ENCODE measurements at regions not wholly inside any gene's neighbourhood (a gene's known extent, or its start where the extent isn't known, plus 50 kb on each side); places are given as distances from the start of the nearest gene placed in this dataset.

- Histone ChIP-seq H3K4me3 (ENCODE audit: low read depth in 1 of 2, low read length in 2 of 2) (no peak overlapping the region), H3K9me3 (ENCODE audit: control insufficient read depth in 1 of 2, low read length in 2 of 2) (no peaks in the 10 kb centered on the region), H3K4me1 (ENCODE audit: control insufficient read depth in 1 of 2, insufficient read depth in 2 of 2, low read length in 2 of 2) (no peaks in the 10 kb centered on the region), H3K27me3 (ENCODE audit: low read depth, low read length) (no peaks in the 10 kb centered on the region), H3K36me3 (ENCODE audit: control insufficient read depth in 1 of 2, insufficient read depth in 2 of 2, low read length in 2 of 2) (no peaks in the 10 kb centered on the region), H3K27ac (ENCODE audit: low read length) (no peak overlapping the region)
Measured at GRCh38 chr5:167905919-167906853, 385.3 kb upstream of the WWC1 start.

- Histone ChIP-seq H3K4me1 (ENCODE audit: control insufficient read depth in 1 of 2, insufficient read depth in 2 of 2, low read length in 2 of 2) (no peaks in the 10 kb centered on the region), H3K4me3 (ENCODE audit: low read depth in 1 of 2, low read length in 2 of 2) (no peak overlapping the region), H3K27me3 (ENCODE audit: low read depth, low read length) (no peaks in the 10 kb centered on the region)
Measured at GRCh38 chr5:167908606-167909005, 382.8 kb upstream of the WWC1 start.

GRCh38 chr5:167912941-167913665 is 378.3 kb upstream of the WWC1 start:
- Histone ChIP-seq H3K27ac (ENCODE audit: low read length) (no peak overlapping the region), H3K36me3 (ENCODE audit: control insufficient read depth in 1 of 2, insufficient read depth in 2 of 2, low read length in 2 of 2) (no peaks in the 10 kb centered on the region), H3K9me3 (ENCODE audit: control insufficient read depth in 1 of 2, low read length in 2 of 2) (peaks cover 0 to 4% of the 10 kb centered on the region in 2 donors), H3K4me3 (ENCODE audit: low read depth in 1 of 2, low read length in 2 of 2) (no peak overlapping the region), H3K27me3 (ENCODE audit: low read depth, low read length) (no peaks in the 10 kb centered on the region), H3K4me1 (ENCODE audit: control insufficient read depth in 1 of 2, insufficient read depth in 2 of 2, low read length in 2 of 2) (no peaks in the 10 kb centered on the region)

More at GRCh38 chr5:167908606-167909005, 382.8 kb upstream of the WWC1 start:
- H3K27ac ChIP-seq (ENCODE audit: low read length): no peak overlapping the region
- no peaks in the 10 kb centered on the region for H3K9me3 ChIP-seq (ENCODE audit: control insufficient read depth in 1 of 2, low read length in 2 of 2)
- H3K36me3 ChIP-seq (ENCODE audit: control insufficient read depth in 1 of 2, insufficient read depth in 2 of 2, low read length in 2 of 2): no peaks in the 10 kb centered on the region

GRCh38 chr5:167915237-167915636 is 376.2 kb upstream of the WWC1 start:
- H3K4me3 ChIP-seq (ENCODE audit: low read depth in 1 of 2, low read length in 2 of 2): no peak overlapping the region
- no peaks in the 10 kb centered on the region for H3K36me3 ChIP-seq (ENCODE audit: control insufficient read depth in 1 of 2, insufficient read depth in 2 of 2, low read length in 2 of 2)
- H3K4me1 ChIP-seq (ENCODE audit: control insufficient read depth in 1 of 2, insufficient read depth in 2 of 2, low read length in 2 of 2): no peaks in the 10 kb centered on the region
- no peaks in the 10 kb centered on the region for H3K27me3 ChIP-seq (ENCODE audit: low read depth, low read length)
- peaks cover 0 to 4% of the 10 kb centered on the region in 2 donors for H3K9me3 ChIP-seq (ENCODE audit: control insufficient read depth in 1 of 2, low read length in 2 of 2)
- H3K27ac ChIP-seq (ENCODE audit: low read length): no peak overlapping the region

GRCh38 chr5:167916261-167916691 is 375.2 kb upstream of the WWC1 start:
- Histone ChIP-seq H3K4me1 (ENCODE audit: control insufficient read depth in 1 of 2, insufficient read depth in 2 of 2, low read length in 2 of 2) (no peaks in the 10 kb centered on the region), H3K36me3 (ENCODE audit: control insufficient read depth in 1 of 2, insufficient read depth in 2 of 2, low read length in 2 of 2) (no peaks in the 10 kb centered on the region), H3K9me3 (ENCODE audit: control insufficient read depth in 1 of 2, low read length in 2 of 2) (peaks cover 0 to 4% of the 10 kb centered on the region in 2 donors), H3K4me3 (ENCODE audit: low read depth in 1 of 2, low read length in 2 of 2) (no peak overlapping the region), H3K27ac (ENCODE audit: low read length) (no peak overlapping the region), H3K27me3 (ENCODE audit: low read depth, low read length) (no peaks in the 10 kb centered on the region)

- H3K4me1 ChIP-seq (ENCODE audit: control insufficient read depth in 1 of 2, insufficient read depth in 2 of 2, low read length in 2 of 2): no peaks in the 10 kb centered on the region
- no peaks in the 10 kb centered on the region for H3K27me3 ChIP-seq (ENCODE audit: low read depth, low read length)
- no peak overlapping the region for H3K27ac ChIP-seq (ENCODE audit: low read length)
- peaks cover 0 to 4% of the 10 kb centered on the region in 2 donors for H3K9me3 ChIP-seq (ENCODE audit: control insufficient read depth in 1 of 2, low read length in 2 of 2)
- H3K4me3 ChIP-seq (ENCODE audit: low read depth in 1 of 2, low read length in 2 of 2): no peak overlapping the region
- no peaks in the 10 kb centered on the region for H3K36me3 ChIP-seq (ENCODE audit: control insufficient read depth in 1 of 2, insufficient read depth in 2 of 2, low read length in 2 of 2)
Measured at GRCh38 chr5:167916706-167917105, 374.7 kb upstream of the WWC1 start.

GRCh38 chr5:167918184-167918812 is 373.1 kb upstream of the WWC1 start:
- Histone ChIP-seq H3K27me3 (ENCODE audit: low read depth, low read length) (no peaks in the 10 kb centered on the region), H3K27ac (ENCODE audit: low read length) (no peak overlapping the region), H3K4me3 (ENCODE audit: low read depth in 1 of 2, low read length in 2 of 2) (no peak overlapping the region), H3K9me3 (ENCODE audit: control insufficient read depth in 1 of 2, low read length in 2 of 2) (peaks cover 0 to 4% of the 10 kb centered on the region in 2 donors), H3K4me1 (ENCODE audit: control insufficient read depth in 1 of 2, insufficient read depth in 2 of 2, low read length in 2 of 2) (no peaks in the 10 kb centered on the region), H3K36me3 (ENCODE audit: control insufficient read depth in 1 of 2, insufficient read depth in 2 of 2, low read length in 2 of 2) (no peaks in the 10 kb centered on the region)

GRCh38 chr5:167918813-167919483 is 372.5 kb upstream of the WWC1 start:
- Histone ChIP-seq H3K4me1 (ENCODE audit: control insufficient read depth in 1 of 2, insufficient read depth in 2 of 2, low read length in 2 of 2) (no peaks in the 10 kb centered on the region), H3K9me3 (ENCODE audit: control insufficient read depth in 1 of 2, low read length in 2 of 2) (peaks cover 0 to 4% of the 10 kb centered on the region in 2 donors), H3K27me3 (ENCODE audit: low read depth, low read length) (no peaks in the 10 kb centered on the region), H3K4me3 (ENCODE audit: low read depth in 1 of 2, low read length in 2 of 2) (no peak overlapping the region), H3K36me3 (ENCODE audit: control insufficient read depth in 1 of 2, insufficient read depth in 2 of 2, low read length in 2 of 2) (no peaks in the 10 kb centered on the region), H3K27ac (ENCODE audit: low read length) (no peak overlapping the region)

GRCh38 chr5:167920589-167920988 is 370.9 kb upstream of the WWC1 start:
- Histone ChIP-seq H3K4me3 (ENCODE audit: low read depth in 1 of 2, low read length in 2 of 2) (no peak overlapping the region), H3K36me3 (ENCODE audit: control insufficient read depth in 1 of 2, insufficient read depth in 2 of 2, low read length in 2 of 2) (no peaks in the 10 kb centered on the region), H3K9me3 (ENCODE audit: control insufficient read depth in 1 of 2, low read length in 2 of 2) (peaks cover 0 to 5% of the 10 kb centered on the region in 2 donors), H3K4me1 (ENCODE audit: control insufficient read depth in 1 of 2, insufficient read depth in 2 of 2, low read length in 2 of 2) (no peaks in the 10 kb centered on the region), H3K27me3 (ENCODE audit: low read depth, low read length) (no peaks in the 10 kb centered on the region), H3K27ac (ENCODE audit: low read length) (no peak overlapping the region)

GRCh38 chr5:167921796-167922195 is 369.6 kb upstream of the WWC1 start:
- Histone ChIP-seq H3K27ac (ENCODE audit: low read length) (no peak overlapping the region), H3K36me3 (ENCODE audit: control insufficient read depth in 1 of 2, insufficient read depth in 2 of 2, low read length in 2 of 2) (no peaks in the 10 kb centered on the region), H3K27me3 (ENCODE audit: low read depth, low read length) (no peaks in the 10 kb centered on the region), H3K9me3 (ENCODE audit: control insufficient read depth in 1 of 2, low read length in 2 of 2) (peaks cover 0 to 5% of the 10 kb centered on the region in 2 donors), H3K4me1 (ENCODE audit: control insufficient read depth in 1 of 2, insufficient read depth in 2 of 2, low read length in 2 of 2) (no peaks in the 10 kb centered on the region), H3K4me3 (ENCODE audit: low read depth in 1 of 2, low read length in 2 of 2) (no peak overlapping the region)

- H3K27me3 ChIP-seq (ENCODE audit: low read depth, low read length): no peaks in the 10 kb centered on the region
- H3K4me3 ChIP-seq (ENCODE audit: low read depth in 1 of 2, low read length in 2 of 2): no peak overlapping the region
- no peaks in the 10 kb centered on the region for H3K4me1 ChIP-seq (ENCODE audit: control insufficient read depth in 1 of 2, insufficient read depth in 2 of 2, low read length in 2 of 2)
- no peaks in the 10 kb centered on the region for H3K36me3 ChIP-seq (ENCODE audit: control insufficient read depth in 1 of 2, insufficient read depth in 2 of 2, low read length in 2 of 2)
- H3K27ac ChIP-seq (ENCODE audit: low read length): no peak overlapping the region
- peaks cover 0 to 5% of the 10 kb centered on the region in 2 donors for H3K9me3 ChIP-seq (ENCODE audit: control insufficient read depth in 1 of 2, low read length in 2 of 2)
Measured at GRCh38 chr5:167923396-167923795, 368.0 kb upstream of the WWC1 start.

All from muscle layer of duodenum (tissue), 2 donors.